ENCODE measurements at regions not wholly inside any gene's neighbourhood (a gene's known extent, or its start where the extent isn't known, plus 50 kb on each side); places are given as distances from the start of the nearest gene placed in this dataset.

GRCh38 chr1:101706366-101706765, 290.4 kb downstream of the OLFM3 start:
- DNase-seq (ENCODE audit: low spot score) = no peak

DNA sequence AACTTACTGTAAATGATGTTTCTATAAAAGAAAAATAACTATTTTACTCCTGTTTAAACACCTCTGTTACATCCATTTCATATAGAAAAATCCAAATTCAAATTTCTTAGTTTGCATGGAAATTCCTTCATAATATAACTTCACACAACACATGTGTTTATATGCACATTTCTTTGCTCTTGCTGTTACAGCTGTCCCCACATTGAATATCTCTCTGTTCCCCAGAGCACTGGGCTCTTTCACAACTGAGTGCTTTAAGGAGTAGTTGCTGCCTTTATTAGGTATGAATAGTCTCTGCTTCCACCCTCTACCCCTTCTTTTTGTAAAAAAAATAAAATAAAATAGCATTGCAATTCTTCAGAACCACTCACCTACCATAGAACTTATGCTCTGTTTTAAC, 287.0 kb downstream of the OLFM3 start:
- no peak for DNase-seq (ENCODE audit: low spot score)

DNA sequence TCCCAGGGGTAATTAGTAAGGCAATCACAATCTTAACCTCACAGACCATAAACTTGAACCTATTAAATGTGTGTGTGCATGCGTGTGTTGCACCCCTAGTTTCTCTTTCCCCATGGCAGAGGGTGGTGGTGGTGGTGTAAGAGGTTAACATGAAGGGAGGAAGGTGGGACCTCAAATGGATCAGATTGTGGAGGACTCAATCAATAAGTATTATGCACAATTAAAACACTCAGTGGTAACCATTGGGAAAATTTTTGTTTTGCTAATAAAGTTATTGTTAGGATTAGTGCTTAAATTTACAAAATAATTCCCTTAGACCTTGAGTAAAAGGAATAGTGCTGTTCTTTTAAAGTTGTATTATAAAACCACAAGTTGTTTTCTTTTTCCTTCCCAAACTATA, 283.0 kb downstream of the OLFM3 start:
- DNase-seq (ENCODE audit: low spot score) = no peak

DNA sequence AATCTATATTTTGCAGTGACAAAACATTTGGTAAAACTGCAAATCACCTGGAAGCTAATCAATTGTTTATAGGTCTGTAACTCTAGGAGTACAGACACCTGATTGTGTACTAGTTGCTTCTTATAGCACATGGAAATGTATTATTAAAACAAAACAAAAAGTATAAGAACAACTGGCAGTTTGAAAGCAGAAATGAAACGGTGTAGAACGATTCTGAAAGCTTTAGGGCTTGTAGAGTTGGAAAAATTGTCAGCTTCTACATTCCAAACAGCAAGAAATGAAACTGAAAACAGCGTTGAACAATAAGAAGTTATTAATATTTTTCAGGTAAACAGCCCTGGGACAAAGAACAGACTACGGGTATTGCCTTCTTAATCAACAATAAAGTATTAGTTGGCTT, 273.3 kb downstream of the OLFM3 start:
- no peak for DNase-seq (ENCODE audit: low spot score)

DNA sequence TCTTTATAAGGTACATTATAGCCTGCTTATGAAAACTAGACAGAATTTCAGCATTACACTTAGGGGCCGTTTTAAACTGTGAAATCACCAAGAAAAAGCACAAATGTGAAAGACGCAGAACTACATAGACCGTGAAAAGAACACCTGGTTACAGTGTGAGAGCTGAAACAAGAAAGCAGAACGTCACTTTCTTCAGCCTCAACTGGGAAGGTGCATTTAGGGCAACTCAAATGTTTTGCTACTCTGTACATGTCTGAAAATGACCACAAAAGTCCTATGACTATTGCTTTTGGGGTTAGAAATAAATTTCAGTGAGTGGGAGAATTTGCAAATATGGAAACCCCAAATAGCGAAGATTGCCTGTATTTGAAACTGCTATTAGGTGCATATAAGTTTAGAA, 268.7 kb downstream of the OLFM3 start:
- DNase-seq (ENCODE audit: low spot score) = no peak

- no peak for DNase-seq (ENCODE audit: low spot score)
Observed at GRCh38 chr1:101730559-101730958, 266.2 kb downstream of the OLFM3 start.

GRCh38 chr1:101732261-101732660, 264.5 kb downstream of the OLFM3 start:
- DNase-seq (ENCODE audit: low spot score) = no peak

GRCh38 chr1:101733340-101733739, 263.4 kb downstream of the OLFM3 start:
- DNase-seq (ENCODE audit: low spot score) = no peak

- no peak for DNase-seq (ENCODE audit: low spot score)
Observed at GRCh38 chr1:101738475-101738874, 258.3 kb downstream of the OLFM3 start.

- DNase-seq (ENCODE audit: low spot score) = no peak
Observed at GRCh38 chr1:101739146-101739545, 257.6 kb downstream of the OLFM3 start.

GRCh38 chr1:101739826-101740330, 256.8 kb downstream of the OLFM3 start:
- DNase-seq (ENCODE audit: low spot score) = no peak

DNA sequence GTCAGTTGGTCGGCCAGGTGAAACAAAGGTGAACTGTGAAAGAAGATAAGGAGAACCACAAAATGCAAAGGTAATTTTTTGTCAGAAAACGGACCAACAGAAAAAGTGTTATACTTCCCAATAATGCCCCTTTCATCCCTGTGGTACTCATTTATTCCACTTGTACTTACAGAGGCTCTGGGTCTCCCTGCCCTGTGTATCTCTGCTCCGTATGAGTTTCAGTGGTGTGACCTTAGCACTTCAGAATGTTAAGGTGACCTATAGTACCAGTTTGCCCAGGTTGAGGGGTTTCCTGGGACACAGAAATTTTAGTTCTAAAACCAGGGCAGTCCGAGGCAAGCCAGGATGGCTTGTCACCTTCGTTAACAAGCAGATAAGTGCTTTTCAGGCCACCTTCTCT, 254.8 kb downstream of the OLFM3 start:
- no peak for DNase-seq (ENCODE audit: low spot score)

- no peak for DNase-seq (ENCODE audit: low spot score)
Observed at GRCh38 chr1:101742509-101742908, 254.2 kb downstream of the OLFM3 start.

- no peak for DNase-seq (ENCODE audit: low spot score)
Observed at GRCh38 chr1:101745551-101746270, 251.0 kb downstream of the OLFM3 start.

GRCh38 chr1:101748077-101748476, 248.6 kb downstream of the OLFM3 start:
- DNase-seq (ENCODE audit: low spot score) = no peak

Data from A172 (cell line).